ENCODE measurements at regions not wholly inside any gene's neighbourhood (a gene's known extent, or its start where the extent isn't known, plus 50 kb on each side); places are given as distances from the start of the nearest gene placed in this dataset.

DNA sequence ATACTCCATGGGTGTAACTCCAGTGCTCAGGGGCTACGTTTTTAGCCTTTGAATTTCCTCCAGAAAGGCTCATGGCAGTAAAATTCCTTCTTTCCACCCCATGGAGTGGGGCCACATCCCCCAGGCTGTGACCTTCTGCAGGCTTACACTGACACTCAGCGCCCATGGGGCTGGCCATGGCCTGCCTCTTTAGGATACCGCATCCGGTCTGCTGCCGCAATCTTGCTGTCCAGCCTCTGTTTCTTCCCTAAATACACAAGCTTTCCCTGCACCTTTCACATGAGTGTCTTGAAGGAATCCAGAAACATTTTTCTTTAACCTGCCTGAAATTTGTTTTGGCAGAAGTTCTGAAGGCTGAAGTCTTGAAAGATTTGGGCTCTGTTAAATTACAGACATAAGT, 170.5 kb downstream of the NTMT2 start:
- Histone ChIP-seq H3K4me3 (no peak overlapping the region), H3K9me3 (no peaks in the 10 kb centered on the region), H3K4me1 (no peaks in the 10 kb centered on the region), H3K36me3 (no peaks in the 10 kb centered on the region), H3K27ac (no peak overlapping the region), H3K27me3 (no peaks in the 10 kb centered on the region)
- DNase-seq (no peak), ATAC-seq (no peak)
- 72% methylated on average over 5 of the region's 5 CpGs for WGBS (ENCODE audit: insufficient coverage, low coverage, low lambda C conversion rate, missing lambda C conversion rate)
- intact Hi-C loops (cut with DNase I), result no loop called here
- TF ChIP-seq POLR2A (IDR thresholded peaks at IDR 0.05) (no peak), CTCF (IDR thresholded peaks at IDR 0.05) (no peak)

GRCh38 chr1:170318141-170318540, 172.4 kb downstream of the NTMT2 start:
- TF ChIP-seq POLR2A (IDR thresholded peaks at IDR 0.05) (no peak), CTCF (IDR thresholded peaks at IDR 0.05) (no peak)
- intact Hi-C loops (cut with DNase I), result no loop called here
- Histone ChIP-seq H3K27ac (no peak overlapping the region), H3K9me3 (no peaks in the 10 kb centered on the region), H3K27me3 (no peaks in the 10 kb centered on the region), H3K36me3 (no peaks in the 10 kb centered on the region), H3K4me3 (no peak overlapping the region), H3K4me1 (no peaks in the 10 kb centered on the region)
- ATAC-seq, result no peak
- WGBS (ENCODE audit: insufficient coverage, low coverage, low lambda C conversion rate, missing lambda C conversion rate), result 53% methylated on average over 1 of the region's 1 CpG
- no peak for DNase-seq

- Histone ChIP-seq H3K27ac (no peak overlapping the region), H3K4me3 (no peak overlapping the region), H3K36me3 (no peaks in the 10 kb centered on the region), H3K9me3 (no peaks in the 10 kb centered on the region), H3K4me1 (no peaks in the 10 kb centered on the region), H3K27me3 (no peaks in the 10 kb centered on the region)
- TF ChIP-seq POLR2A (IDR thresholded peaks at IDR 0.05) (no peak), CTCF (IDR thresholded peaks at IDR 0.05) (no peak)
- ATAC-seq (no peak), DNase-seq (no peak)
- intact Hi-C loops (cut with DNase I), result no loop called here
Observed at GRCh38 chr1:170318736-170319135, 173.0 kb downstream of the NTMT2 start.

GRCh38 chr1:170321113-170321512, 175.4 kb downstream of the NTMT2 start:
- no peaks in the 10 kb centered on the region for H3K27me3 ChIP-seq
- WGBS (ENCODE audit: insufficient coverage, low coverage, low lambda C conversion rate, missing lambda C conversion rate), result 66% methylated on average over 6 of the region's 6 CpGs
- no peak overlapping the region for H3K27ac ChIP-seq
- DNase-seq (no peak), ATAC-seq (no peak)
- no peaks in the 10 kb centered on the region for H3K9me3 ChIP-seq
- intact Hi-C loops (cut with DNase I), result no loop called here
- no peaks in the 10 kb centered on the region for H3K36me3 ChIP-seq
- H3K4me3 ChIP-seq, result no peak overlapping the region
- no peak for TF ChIP-seq POLR2A (IDR thresholded peaks at IDR 0.05)
- TF ChIP-seq CTCF (IDR thresholded peaks at IDR 0.05), result no peak
- H3K4me1 ChIP-seq, result no peaks in the 10 kb centered on the region

GRCh38 chr1:170326186-170326585, 180.4 kb downstream of the NTMT2 start:
- Histone ChIP-seq H3K36me3 (no peaks in the 10 kb centered on the region), H3K9me3 (no peaks in the 10 kb centered on the region), H3K27ac (no peak overlapping the region), H3K4me3 (no peak overlapping the region), H3K27me3 (no peaks in the 10 kb centered on the region), H3K4me1 (no peaks in the 10 kb centered on the region)
- no peak for DNase-seq
- 69% methylated on average over 1 of the region's 1 CpG for WGBS (ENCODE audit: insufficient coverage, low coverage, low lambda C conversion rate, missing lambda C conversion rate)
- intact Hi-C loops (cut with DNase I), result no loop called here
- TF ChIP-seq POLR2A (IDR thresholded peaks at IDR 0.05) (no peak), CTCF (IDR thresholded peaks at IDR 0.05) (no peak)
- no peak for ATAC-seq

Measured in right lobe of liver (tissue), 6 donors.